Uterus (tissue), 3 donors: ENCODE measurements at regions not wholly inside any gene's neighbourhood (a gene's known extent, or its start where the extent isn't known, plus 50 kb on each side); places are given as distances from the start of the nearest gene placed in this dataset.

Experiments
- DNase-seq, 2 donors: peaks; one replicate each; pipeline ENCODE4 v3.0.0-alpha.2; 2019 to 2020
- H3K27ac ChIP-seq, 2 donors: fragments of 200-600 bp; sonication (generic); 1 replicate in 1 of 2; 2 replicates in 1 of 2; pipeline ENCODE4 v1.5.1; 2016 to 2018
- H3K27me3 ChIP-seq, 2 donors: fragments of 200-600 bp; sonication (generic); one replicate each; pipeline ENCODE4 v1.5.1; 2018 to 2019; ENCODE audit warnings: control low read depth in 1 of 2
- H3K36me3 ChIP-seq, 2 donors: fragments of 200-600 bp; sonication (generic); one replicate each; pipeline ENCODE4 v1.5.1; 2019; ENCODE audit warnings: control low read depth in 1 of 2
- H3K4me1 ChIP-seq, 2 donors: fragments of 200-600 bp; sonication (generic); one replicate each; pipeline ENCODE4 v1.5.1; 2018 to 2019; ENCODE audit warnings: control low read depth in 1 of 2
- H3K4me3 ChIP-seq, 2 donors: fragments of 200-600 bp; sonication (generic); 1 replicate in 1 of 2; 2 replicates in 1 of 2; pipeline ENCODE4 v1.5.1; 2018 to 2019; ENCODE audit warnings: mild to moderate bottlenecking in 1 of 2
- H3K9me3 ChIP-seq, 2 donors: fragments of 200-600 bp; sonication (generic); one replicate each; pipeline ENCODE4 v1.5.1; 2019; ENCODE audit warnings: control low read depth in 1 of 2
- POLR2A ChIP-seq, 2 donors: fragments of 450-650 bp; IDR thresholded peaks; one replicate each; pipeline ENCODE4 v1.6.1; 2016; ENCODE audit warnings: antibody characterized with exemption in 2 of 2, mild to moderate bottlenecking in 1 of 2, moderate library complexity in 1 of 2
- intact Hi-C: fragments of 100-400 bp; cut with DNase I; formaldehyde crosslinking; loops from one replicate; pipeline ENCODE4 v1.15.1; 2023; ENCODE audit warnings: low total_unique reads
- TF ChIP-seq, protein P1 (sequence below), 4 experiments: fragments of 200-600 bp in 2 of 4; fragments of 450-650 bp in 2 of 4; sonication (generic) in 2 of 4; IDR thresholded peaks; one replicate each; pipeline ENCODE4 v1.5.1; 2016 to 2019; ENCODE audit warnings: antibody characterized with exemption in 4 of 4, mild to moderate bottlenecking in 2 of 4, moderate library complexity in 1 of 4
- donor health status: DM: yes; HTN: yes; CAD: no.

DNA sequence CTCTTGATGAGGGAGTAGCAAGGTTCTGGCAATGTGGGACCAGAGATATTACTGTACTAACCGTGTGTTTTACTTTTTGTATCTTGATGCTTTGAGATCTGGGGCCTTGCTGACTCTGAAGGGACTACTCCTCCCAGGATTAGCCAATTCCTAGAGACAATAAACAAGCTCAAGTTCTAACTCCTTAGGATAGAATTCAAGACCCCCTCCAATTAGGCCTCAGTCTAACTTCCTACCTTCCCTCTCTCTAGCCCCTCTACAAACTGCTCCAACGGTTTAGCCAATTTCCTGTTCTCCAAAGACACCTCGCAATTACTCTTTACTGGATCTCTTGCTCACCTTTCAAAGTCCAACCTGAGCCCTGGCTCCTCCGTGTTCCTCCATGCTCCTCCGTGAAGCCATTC, 158.7 kb upstream of the JARID2 start:
- Histone ChIP-seq H3K4me1 (no peaks in the 10 kb centered on the region), H3K4me3 (no peak overlapping the region), H3K9me3 (no peaks in the 10 kb centered on the region), H3K27ac (no peak overlapping the region), H3K36me3 (no peaks in the 10 kb centered on the region), H3K27me3 (no peaks in the 10 kb centered on the region)
- TF ChIP-seq, protein P1, sequence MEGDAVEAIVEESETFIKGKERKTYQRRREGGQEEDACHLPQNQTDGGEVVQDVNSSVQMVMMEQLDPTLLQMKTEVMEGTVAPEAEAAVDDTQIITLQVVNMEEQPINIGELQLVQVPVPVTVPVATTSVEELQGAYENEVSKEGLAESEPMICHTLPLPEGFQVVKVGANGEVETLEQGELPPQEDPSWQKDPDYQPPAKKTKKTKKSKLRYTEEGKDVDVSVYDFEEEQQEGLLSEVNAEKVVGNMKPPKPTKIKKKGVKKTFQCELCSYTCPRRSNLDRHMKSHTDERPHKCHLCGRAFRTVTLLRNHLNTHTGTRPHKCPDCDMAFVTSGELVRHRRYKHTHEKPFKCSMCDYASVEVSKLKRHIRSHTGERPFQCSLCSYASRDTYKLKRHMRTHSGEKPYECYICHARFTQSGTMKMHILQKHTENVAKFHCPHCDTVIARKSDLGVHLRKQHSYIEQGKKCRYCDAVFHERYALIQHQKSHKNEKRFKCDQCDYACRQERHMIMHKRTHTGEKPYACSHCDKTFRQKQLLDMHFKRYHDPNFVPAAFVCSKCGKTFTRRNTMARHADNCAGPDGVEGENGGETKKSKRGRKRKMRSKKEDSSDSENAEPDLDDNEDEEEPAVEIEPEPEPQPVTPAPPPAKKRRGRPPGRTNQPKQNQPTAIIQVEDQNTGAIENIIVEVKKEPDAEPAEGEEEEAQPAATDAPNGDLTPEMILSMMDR (IDR thresholded peaks at IDR 0.05), result no peak
- TF ChIP-seq POLR2A (IDR thresholded peaks at IDR 0.05), result no peak
- no peak for DNase-seq
- intact Hi-C loops, result no loop called here

DNA sequence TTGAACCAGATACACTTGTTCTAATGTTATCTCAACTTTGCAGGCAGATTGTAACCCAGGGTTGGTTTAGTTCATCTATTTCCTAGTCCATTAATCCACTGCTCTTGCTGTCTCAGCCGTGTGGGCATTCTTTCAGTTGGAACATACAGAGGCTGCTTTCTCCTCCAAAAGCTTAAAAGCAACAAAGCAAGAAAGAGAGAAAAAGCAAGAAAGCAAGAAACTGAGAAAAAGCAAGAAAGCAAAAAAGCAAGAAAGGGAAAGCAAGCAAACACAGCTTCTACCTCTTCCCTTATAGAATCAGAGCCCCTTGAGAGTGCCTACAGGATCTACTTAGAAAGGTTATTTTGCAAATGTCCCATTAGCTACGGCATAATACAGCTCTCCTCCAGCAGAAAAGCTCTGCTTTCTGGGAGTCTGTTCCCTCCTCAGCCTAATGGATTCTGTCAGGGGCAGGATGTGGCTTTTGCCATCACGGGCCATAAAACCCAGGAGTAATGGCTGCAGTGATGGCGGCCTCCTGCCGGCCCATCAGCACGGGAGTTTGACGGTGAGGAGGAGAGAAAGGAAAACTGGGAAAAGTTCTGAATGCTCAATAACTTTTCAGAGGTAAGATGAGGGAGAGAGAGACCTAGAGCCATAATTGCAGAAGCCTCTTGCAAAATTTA, 156.8 kb upstream of the JARID2 start:
- TF ChIP-seq, protein P1 (IDR thresholded peaks at IDR 0.05), result no peak
- TF ChIP-seq POLR2A (IDR thresholded peaks at IDR 0.05), result no peak
- no peaks in the 10 kb centered on the region for H3K4me1 ChIP-seq
- no peaks in the 10 kb centered on the region for H3K9me3 ChIP-seq
- no peak for DNase-seq
- H3K36me3 ChIP-seq, result no peaks in the 10 kb centered on the region
- no peak overlapping the region for H3K27ac ChIP-seq
- H3K27me3 ChIP-seq, result no peaks in the 10 kb centered on the region
- no peak overlapping the region for H3K4me3 ChIP-seq
- intact Hi-C loops, result no loop called here

DNA sequence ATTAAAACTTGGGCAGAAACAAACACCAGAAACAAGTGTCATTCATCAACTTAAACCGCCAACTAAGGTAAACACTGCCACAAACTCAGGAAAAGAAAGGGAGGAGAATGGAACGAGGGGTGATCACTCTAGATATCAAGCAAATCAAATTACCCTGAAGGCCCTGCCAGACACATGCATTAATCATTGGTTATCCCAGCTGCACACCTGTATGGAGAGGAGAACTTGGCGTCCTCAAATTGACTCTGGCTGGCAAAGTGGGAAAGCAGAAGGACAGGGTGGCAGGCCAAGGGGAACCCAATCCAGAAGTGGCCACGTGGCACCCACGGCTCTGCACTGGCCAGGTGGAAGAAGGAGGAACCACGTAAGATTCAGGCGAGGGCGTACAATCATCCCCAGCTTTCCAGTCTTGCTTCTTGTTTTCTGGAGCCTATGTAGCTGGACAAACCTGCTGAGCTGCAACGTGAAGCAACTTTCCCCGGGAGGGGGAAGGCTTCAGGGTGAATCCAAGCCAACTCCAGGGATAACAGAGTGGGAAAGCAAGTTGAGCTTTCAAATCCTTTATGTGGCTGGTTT, 156.2 kb upstream of the JARID2 start:
- peak; percentile 13 to 28 for DNase-seq
- Histone ChIP-seq H3K36me3 (no peaks in the 10 kb centered on the region), H3K27ac (no peak overlapping the region), H3K4me1 (no peaks in the 10 kb centered on the region), H3K27me3 (no peaks in the 10 kb centered on the region), H3K4me3 (no peak overlapping the region), H3K9me3 (no peaks in the 10 kb centered on the region)
- intact Hi-C loops, result no loop called here
- TF ChIP-seq, protein P1 (IDR thresholded peaks at IDR 0.05), result no peak
- no peak for TF ChIP-seq POLR2A (IDR thresholded peaks at IDR 0.05)

DNA sequence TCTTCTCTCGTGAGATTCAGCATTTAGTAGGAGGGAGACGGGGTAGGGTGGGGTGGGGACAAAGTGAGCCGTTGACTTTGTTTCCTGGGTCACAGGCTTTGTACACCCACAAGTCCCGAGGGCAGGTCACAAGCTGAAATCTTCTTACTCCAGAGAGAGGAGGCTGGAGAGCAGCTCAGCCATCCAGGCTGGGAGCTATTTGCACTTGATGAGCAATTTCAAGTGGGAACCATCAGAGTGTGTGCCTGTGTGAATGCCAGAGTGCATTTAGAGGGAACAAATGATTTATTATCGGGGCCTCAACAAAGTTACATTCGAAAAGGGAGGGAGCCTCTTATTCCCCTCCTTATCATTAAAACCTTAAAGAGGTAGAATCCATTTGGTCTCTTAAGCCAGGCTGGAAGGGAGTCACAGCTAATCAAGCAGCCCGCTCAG, 155.7 kb upstream of the JARID2 start:
- TF ChIP-seq, protein P1 (IDR thresholded peaks at IDR 0.05), result no peak
- TF ChIP-seq POLR2A (IDR thresholded peaks at IDR 0.05), result no peak
- H3K4me3 ChIP-seq, result no peak overlapping the region
- H3K36me3 ChIP-seq, result no peaks in the 10 kb centered on the region
- intact Hi-C loops, result no loop called here
- H3K4me1 ChIP-seq, result no peaks in the 10 kb centered on the region
- DNase-seq, result peak; percentile 14 to 20
- H3K27me3 ChIP-seq, result no peaks in the 10 kb centered on the region
- H3K9me3 ChIP-seq, result no peaks in the 10 kb centered on the region
- H3K27ac ChIP-seq, result no peak overlapping the region

DNA sequence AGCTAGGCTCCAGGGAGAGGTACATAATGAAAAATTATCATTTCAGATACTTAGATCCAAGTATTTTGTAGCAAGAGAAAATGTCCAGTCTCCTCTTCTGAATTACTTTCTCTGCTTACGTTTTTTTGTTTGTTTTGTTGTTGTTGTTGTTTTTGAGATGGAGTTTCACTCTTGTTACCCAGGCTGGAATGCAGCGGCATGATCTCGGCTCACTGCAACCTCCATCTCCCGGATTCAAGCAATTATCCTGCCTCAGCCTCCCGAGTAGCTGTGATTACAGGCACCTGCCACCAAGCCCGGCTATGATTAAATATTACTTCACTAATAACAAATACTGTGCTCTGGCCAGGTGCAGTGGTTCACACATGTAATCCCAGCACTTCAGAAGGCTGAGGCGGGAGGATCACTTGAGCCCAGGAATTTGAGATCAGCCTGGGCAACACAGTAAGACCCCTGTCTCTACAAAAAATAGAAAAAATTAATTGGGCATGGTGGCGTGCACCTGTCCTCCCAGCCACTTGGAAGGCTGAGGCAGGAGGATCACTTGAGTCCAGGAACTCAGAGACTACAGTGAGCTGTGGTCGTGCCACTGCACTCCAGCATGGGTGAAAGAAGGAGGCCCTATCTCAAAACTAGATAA, 155.0 kb upstream of the JARID2 start:
- no peak overlapping the region for H3K4me3 ChIP-seq
- no peaks in the 10 kb centered on the region for H3K27me3 ChIP-seq
- DNase-seq, result no peak
- H3K4me1 ChIP-seq, result no peaks in the 10 kb centered on the region
- H3K36me3 ChIP-seq, result no peaks in the 10 kb centered on the region
- H3K9me3 ChIP-seq, result no peaks in the 10 kb centered on the region
- TF ChIP-seq, protein P1 (IDR thresholded peaks at IDR 0.05), result no peak
- no peak for TF ChIP-seq POLR2A (IDR thresholded peaks at IDR 0.05)
- intact Hi-C loops, result no loop called here
- no peak overlapping the region for H3K27ac ChIP-seq
